ENCODE measurements at regions not wholly inside any gene's neighbourhood (a gene's known extent, or its start where the extent isn't known, plus 50 kb on each side); places are given as distances from the start of the nearest gene placed in this dataset.

GRCh38 chrX:16454926-16455325 is 195.0 kb upstream of the S100G start:
- TF ChIP-seq POLR2A (IDR thresholded peaks at IDR 0.05) = no peak
- TF ChIP-seq, protein P1, sequence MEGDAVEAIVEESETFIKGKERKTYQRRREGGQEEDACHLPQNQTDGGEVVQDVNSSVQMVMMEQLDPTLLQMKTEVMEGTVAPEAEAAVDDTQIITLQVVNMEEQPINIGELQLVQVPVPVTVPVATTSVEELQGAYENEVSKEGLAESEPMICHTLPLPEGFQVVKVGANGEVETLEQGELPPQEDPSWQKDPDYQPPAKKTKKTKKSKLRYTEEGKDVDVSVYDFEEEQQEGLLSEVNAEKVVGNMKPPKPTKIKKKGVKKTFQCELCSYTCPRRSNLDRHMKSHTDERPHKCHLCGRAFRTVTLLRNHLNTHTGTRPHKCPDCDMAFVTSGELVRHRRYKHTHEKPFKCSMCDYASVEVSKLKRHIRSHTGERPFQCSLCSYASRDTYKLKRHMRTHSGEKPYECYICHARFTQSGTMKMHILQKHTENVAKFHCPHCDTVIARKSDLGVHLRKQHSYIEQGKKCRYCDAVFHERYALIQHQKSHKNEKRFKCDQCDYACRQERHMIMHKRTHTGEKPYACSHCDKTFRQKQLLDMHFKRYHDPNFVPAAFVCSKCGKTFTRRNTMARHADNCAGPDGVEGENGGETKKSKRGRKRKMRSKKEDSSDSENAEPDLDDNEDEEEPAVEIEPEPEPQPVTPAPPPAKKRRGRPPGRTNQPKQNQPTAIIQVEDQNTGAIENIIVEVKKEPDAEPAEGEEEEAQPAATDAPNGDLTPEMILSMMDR (IDR thresholded peaks at IDR 0.05) = no peak
